Caco-2 (cell line): ENCODE measurements at regions not wholly inside any gene's neighbourhood (a gene's known extent, or its start where the extent isn't known, plus 50 kb on each side); places are given as distances from the start of the nearest gene placed in this dataset.

ENCODE experiments used
- BruUV-seq: library from RNA; stranded (reverse); fragments of 400-500 nt; replicated peaks from 2 replicates; lab custom pipeline; 2021; lab: Mats Ljungman, UMichigan
- CTCF ChIA-PET: fragments of 300-600 bp; sonication (Branson Sonifier 250); formaldehyde crosslinking; loops from one replicate; lab custom pipeline; 2022; ENCODE audit warnings: antibody characterized with exemption; lab: Charles Lee
- POLR2A ChIA-PET: fragments of 300-600 bp; sonication (Branson Sonifier 250); formaldehyde crosslinking; loops from one replicate; lab custom pipeline; 2022; ENCODE audit warnings: antibody characterized with exemption; lab: Charles Lee
- DNase-seq, 2 experiments: peaks; one replicate each; pipeline versions ENCODE4 v3.0.0 to v3.0.0-alpha.2; 2020 to 2022
- H3K27me3 ChIP-seq: replicated peaks from 2 replicates; pipeline ENCODE4 v1.6.0; 2011; ENCODE audit warnings: low read length; ENCODE audit not compliant: control insufficient read depth, insufficient read depth
- H3K36me3 ChIP-seq: 2 replicates; pipeline ENCODE4 v1.5.1; 2011; ENCODE audit warnings: low read length; ENCODE audit not compliant: control insufficient read depth, insufficient read depth
- H3K4me1 ChIP-seq: fragments of 250-450 bp; sonication (Bioruptor Pico); 2 replicates; pipeline ENCODE4 v1.5.1; 2020; ENCODE audit warnings: mild to moderate bottlenecking
- H3K4me3 ChIP-seq: 2 replicates; pipeline ENCODE4 v1.5.1; 2011; ENCODE audit warnings: low read depth, mild to moderate bottlenecking, control low read depth, low read length
- H3K9me3 ChIP-seq: fragments of 250-450 bp; sonication (Bioruptor Pico); 2 replicates; pipeline ENCODE4 v1.5.1; 2020; ENCODE audit warnings: mild to moderate bottlenecking, moderate library complexity
- H3K27ac Mint-ChIP-seq: one replicate; pipeline ENCODE4 v1.8.0; 2022; ENCODE audit warnings: mixed read lengths; ENCODE audit not compliant: unreplicated experiment
- H3K27me3 Mint-ChIP-seq: one replicate; pipeline ENCODE4 v1.8.0; 2022; ENCODE audit warnings: mixed read lengths; ENCODE audit not compliant: insufficient read depth, unreplicated experiment
- H3K36me3 Mint-ChIP-seq: one replicate; pipeline ENCODE4 v1.8.0; 2022; ENCODE audit warnings: mild to moderate bottlenecking, mixed read lengths; ENCODE audit not compliant: insufficient read depth, unreplicated experiment
- H3K4me1 Mint-ChIP-seq: one replicate; pipeline ENCODE4 v1.8.0; 2022; ENCODE audit warnings: low read depth, mixed read lengths; ENCODE audit not compliant: unreplicated experiment
- H3K4me3 Mint-ChIP-seq: one replicate; pipeline ENCODE4 v1.8.0; 2022; ENCODE audit warnings: mild to moderate bottlenecking, moderate library complexity, mixed read lengths; ENCODE audit not compliant: unreplicated experiment
- H3K9me3 Mint-ChIP-seq: one replicate; pipeline ENCODE4 v1.8.0; 2022; ENCODE audit warnings: mixed read lengths; ENCODE audit not compliant: unreplicated experiment
- intact Hi-C: fragments of 100-400 bp; cut with micrococcal nuclease; formaldehyde crosslinking; loops from one replicate; pipeline ENCODE4 v1.10.0; 2022; ENCODE audit not compliant: unreplicated experiment
- TF ChIP-seq, protein P1 (sequence below), 2 experiments: fragments of 200-600 bp in 1 of 2; IDR thresholded peaks; 1 replicate in 1 of 2; 2 replicates in 1 of 2; pipeline versions ENCODE4 v1.5.1 to v1.8.0; 2011 to 2022; ENCODE audit warnings: antibody characterized with exemption in 1 of 2, control low read depth in 1 of 2, inconsistent platforms in 1 of 2, low read depth in 1 of 2, low read length in 1 of 2, mild to moderate bottlenecking in 1 of 2, moderate library complexity in 1 of 2; ENCODE audit not compliant: insufficient read depth in 1 of 2, severe bottlenecking in 1 of 2, unreplicated experiment in 1 of 2

DNA sequence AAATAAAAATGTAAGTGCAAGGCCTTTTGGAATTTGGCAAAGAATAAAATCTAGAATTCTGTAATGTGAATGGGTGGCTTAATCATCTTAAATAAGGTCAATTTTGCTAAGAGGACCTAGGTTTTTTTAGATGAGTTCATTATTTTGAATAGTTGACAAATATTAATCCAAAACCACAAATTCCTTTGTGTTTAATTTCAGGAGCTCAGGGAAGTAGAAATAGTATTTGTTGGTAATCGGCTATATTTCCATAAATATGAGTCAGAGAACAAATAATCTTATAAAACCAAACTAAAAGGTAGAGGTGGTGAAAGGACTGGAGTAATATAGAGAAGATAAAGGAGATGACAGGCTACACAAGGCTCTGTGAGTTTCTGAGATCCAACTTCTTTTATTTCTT, 190.4 kb upstream of the TLL1 start:
- TF ChIP-seq, protein P1, sequence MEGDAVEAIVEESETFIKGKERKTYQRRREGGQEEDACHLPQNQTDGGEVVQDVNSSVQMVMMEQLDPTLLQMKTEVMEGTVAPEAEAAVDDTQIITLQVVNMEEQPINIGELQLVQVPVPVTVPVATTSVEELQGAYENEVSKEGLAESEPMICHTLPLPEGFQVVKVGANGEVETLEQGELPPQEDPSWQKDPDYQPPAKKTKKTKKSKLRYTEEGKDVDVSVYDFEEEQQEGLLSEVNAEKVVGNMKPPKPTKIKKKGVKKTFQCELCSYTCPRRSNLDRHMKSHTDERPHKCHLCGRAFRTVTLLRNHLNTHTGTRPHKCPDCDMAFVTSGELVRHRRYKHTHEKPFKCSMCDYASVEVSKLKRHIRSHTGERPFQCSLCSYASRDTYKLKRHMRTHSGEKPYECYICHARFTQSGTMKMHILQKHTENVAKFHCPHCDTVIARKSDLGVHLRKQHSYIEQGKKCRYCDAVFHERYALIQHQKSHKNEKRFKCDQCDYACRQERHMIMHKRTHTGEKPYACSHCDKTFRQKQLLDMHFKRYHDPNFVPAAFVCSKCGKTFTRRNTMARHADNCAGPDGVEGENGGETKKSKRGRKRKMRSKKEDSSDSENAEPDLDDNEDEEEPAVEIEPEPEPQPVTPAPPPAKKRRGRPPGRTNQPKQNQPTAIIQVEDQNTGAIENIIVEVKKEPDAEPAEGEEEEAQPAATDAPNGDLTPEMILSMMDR (IDR thresholded peaks at IDR 0.05; ENCODE audit: insufficient read depth in 1 of 2, low read depth in 1 of 2, low read length in 1 of 2, severe bottlenecking in 1 of 2, unreplicated experiment in 1 of 2): no peak
- Histone ChIP-seq H3K9me3 (no peaks in the 10 kb centered on the region), H3K27me3 (no peaks in the 10 kb centered on the region), H3K4me3 (no peak overlapping the region), H3K4me1 (no peaks in the 10 kb centered on the region), H3K36me3 (no peaks in the 10 kb centered on the region)
- Mint-ChIP-seq H3K27me3 (peaks cover 6% of the 10 kb centered on the region), H3K27ac (no peak overlapping the region), H3K36me3 (no peaks in the 10 kb centered on the region), H3K4me3 (no peak overlapping the region), H3K4me1 (no peaks in the 10 kb centered on the region), H3K9me3 (no peaks in the 10 kb centered on the region)
- POLR2A ChIA-PET: no interaction called here
- intact Hi-C loops: no loop called here
- CTCF ChIA-PET: no interaction called here
- DNase-seq: no peak
- BruUV-seq: no TSS peak

DNA sequence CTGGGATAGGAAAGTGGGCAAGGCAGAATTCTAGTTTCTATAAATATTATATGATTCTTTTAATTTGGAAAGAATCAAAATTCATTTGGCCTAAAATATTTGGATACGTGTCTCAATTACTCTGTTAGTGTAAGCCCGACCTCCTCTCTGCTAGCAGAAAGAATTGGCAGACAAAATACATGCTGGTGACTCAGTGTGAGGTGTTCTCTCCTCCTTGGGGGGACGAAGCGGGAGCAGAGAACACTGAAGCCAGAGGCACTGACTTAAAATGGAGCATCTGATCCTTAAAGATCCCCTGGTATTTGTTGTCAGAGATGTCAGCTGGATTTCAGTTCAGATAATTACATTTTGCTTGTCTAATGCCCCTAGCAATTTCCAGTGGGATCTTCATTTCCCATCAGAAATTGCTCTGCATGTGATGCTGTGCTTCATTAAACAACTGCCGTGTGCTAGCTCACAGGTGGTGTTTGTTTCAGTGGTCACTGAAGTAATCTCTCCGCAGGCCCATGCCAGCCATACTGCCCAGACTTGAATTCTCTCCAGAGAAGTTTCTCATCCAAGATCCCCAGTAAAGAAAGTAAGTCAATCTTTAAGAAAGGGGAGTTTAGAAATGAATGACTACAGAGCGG, 188.7 kb upstream of the TLL1 start:
- no peaks in the 10 kb centered on the region for H3K4me1 Mint-ChIP-seq
- no peak overlapping the region for H3K27ac Mint-ChIP-seq
- CTCF ChIA-PET: no interaction called here
- no peaks in the 10 kb centered on the region for H3K36me3 Mint-ChIP-seq
- TF ChIP-seq, protein P1 (IDR thresholded peaks at IDR 0.05; ENCODE audit: insufficient read depth in 1 of 2, low read depth in 1 of 2, low read length in 1 of 2, severe bottlenecking in 1 of 2, unreplicated experiment in 1 of 2): no peak
- peaks cover 3% of the 10 kb centered on the region for H3K27me3 Mint-ChIP-seq
- H3K27me3 ChIP-seq: no peaks in the 10 kb centered on the region
- no peak overlapping the region for H3K4me3 ChIP-seq
- POLR2A ChIA-PET: no interaction called here
- H3K9me3 Mint-ChIP-seq: no peaks in the 10 kb centered on the region
- H3K4me3 Mint-ChIP-seq: no peak overlapping the region
- H3K4me1 ChIP-seq: no peaks in the 10 kb centered on the region
- BruUV-seq: no TSS peak
- H3K36me3 ChIP-seq: no peaks in the 10 kb centered on the region
- intact Hi-C loops: no loop called here
- no peaks in the 10 kb centered on the region for H3K9me3 ChIP-seq
- no peak for DNase-seq

DNA sequence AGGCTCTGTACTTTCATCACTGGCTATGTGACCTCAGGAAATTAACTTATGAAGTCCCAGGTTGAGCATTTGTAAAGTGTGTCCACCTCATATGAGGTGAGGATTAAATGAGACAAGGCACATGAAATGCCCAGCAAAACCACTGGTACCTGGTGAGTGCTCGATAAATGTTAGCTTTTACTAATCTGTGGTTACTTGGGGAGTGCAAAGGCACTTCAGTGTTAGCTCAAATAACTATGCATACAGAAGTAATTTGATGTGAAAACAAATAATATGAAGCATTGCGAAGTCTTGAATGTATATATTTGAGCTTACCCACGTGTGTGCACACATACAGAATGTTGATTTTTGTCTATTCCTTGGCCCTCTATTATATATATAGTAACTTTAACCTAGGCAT, 186.3 kb upstream of the TLL1 start:
- Mint-ChIP-seq H3K4me3 (no peak overlapping the region), H3K36me3 (no peaks in the 10 kb centered on the region), H3K27ac (no peak overlapping the region), H3K27me3 (no peaks in the 10 kb centered on the region), H3K9me3 (no peaks in the 10 kb centered on the region), H3K4me1 (no peaks in the 10 kb centered on the region)
- BruUV-seq: no TSS peak
- TF ChIP-seq, protein P1 (IDR thresholded peaks at IDR 0.05; ENCODE audit: insufficient read depth in 1 of 2, low read depth in 1 of 2, low read length in 1 of 2, severe bottlenecking in 1 of 2, unreplicated experiment in 1 of 2): no peak
- H3K4me3 ChIP-seq: no peak overlapping the region
- no peak for DNase-seq
- intact Hi-C loops: no loop called here
- no peaks in the 10 kb centered on the region for H3K9me3 ChIP-seq
- no peaks in the 10 kb centered on the region for H3K4me1 ChIP-seq
- CTCF ChIA-PET: no interaction called here
- POLR2A ChIA-PET: no interaction called here
- H3K27me3 ChIP-seq: no peaks in the 10 kb centered on the region
- H3K36me3 ChIP-seq: no peaks in the 10 kb centered on the region
